ENCODE measurements at regions not wholly inside any gene's neighbourhood (a gene's known extent, or its start where the extent isn't known, plus 50 kb on each side); places are given as distances from the start of the nearest gene placed in this dataset.
"Not testable (repeated sequence)": the region's sequence is repeated elsewhere in the genome, so short reads cannot be mapped to it uniquely, and the experiment has no call there.

DNA sequence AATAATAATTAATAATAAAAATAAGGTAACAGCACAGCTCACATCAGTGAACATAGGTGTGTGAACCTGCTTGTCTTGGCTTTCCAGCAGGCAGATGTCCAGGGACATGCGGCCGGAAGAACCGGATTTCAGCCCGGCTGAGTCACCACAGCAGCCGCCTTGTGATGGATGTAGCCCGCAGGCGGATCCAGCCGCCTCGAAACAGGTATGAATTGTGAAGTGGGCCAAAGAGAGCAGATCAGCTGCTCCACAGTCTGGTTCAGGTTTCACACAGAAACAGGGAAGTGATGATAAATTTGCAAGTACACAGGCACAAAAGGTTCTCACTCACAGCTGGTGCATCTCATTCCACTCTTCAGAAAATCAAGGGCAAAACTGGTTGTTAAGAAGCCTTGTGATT lies 55.1 kb downstream of the ID4 start:
- ATAC-seq: no peak

DNA sequence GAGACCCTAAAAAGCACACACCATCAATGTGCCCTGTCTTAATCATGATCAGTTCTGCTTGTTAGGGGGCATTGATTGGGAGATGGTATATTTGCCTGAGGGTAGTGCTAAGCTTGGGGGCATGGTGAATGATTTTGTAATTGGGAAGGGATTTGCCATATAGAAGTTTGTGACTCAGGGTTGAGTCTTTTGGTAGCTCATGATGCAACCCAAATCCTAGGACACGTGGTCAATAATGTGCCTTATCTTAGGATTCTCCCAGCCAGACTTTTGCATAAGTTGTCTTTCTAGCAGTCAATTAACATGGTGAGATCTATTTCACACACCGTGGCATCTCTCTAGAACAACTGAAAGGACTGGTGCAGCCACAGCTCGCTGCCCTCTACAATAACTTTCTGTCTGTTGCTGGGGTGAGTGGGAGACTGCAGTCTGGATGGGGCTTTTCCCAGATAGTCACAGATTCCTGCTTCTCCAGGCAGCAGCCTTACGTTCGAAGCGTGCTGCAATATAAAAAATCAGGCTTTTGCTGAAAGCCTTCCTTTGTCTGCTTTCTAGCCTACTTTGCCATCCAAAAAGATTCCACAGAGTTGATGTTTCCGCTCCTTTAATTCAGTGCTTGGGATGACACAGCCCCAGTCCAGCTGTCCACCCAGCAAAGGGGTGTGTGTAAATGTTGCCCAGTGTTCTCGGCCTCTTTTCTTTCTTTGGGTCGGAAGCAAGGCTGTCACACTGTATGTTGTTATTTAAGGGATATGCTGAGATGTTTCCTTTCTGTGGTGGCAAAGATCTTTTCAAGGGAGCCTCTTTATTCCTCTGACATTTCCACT lies 58.9 kb downstream of the ID4 start:
- no peak for ATAC-seq

DNA sequence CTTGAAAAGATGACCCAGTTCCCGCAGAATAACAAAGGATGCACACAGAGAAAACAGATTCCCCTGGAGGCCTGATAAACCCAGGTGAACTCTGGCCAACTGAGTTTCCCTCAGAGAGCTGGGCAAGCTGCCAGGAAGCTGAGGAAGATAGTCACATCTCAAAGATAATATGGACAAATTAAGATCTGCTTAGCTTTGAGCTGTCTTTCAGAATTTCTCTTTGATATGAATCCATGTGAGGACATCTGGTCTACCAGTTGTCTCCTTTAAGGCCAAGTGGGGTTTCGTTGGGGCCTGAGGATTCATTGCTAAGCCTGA lies 59.5 kb downstream of the ID4 start:
- no peak for ATAC-seq

DNA sequence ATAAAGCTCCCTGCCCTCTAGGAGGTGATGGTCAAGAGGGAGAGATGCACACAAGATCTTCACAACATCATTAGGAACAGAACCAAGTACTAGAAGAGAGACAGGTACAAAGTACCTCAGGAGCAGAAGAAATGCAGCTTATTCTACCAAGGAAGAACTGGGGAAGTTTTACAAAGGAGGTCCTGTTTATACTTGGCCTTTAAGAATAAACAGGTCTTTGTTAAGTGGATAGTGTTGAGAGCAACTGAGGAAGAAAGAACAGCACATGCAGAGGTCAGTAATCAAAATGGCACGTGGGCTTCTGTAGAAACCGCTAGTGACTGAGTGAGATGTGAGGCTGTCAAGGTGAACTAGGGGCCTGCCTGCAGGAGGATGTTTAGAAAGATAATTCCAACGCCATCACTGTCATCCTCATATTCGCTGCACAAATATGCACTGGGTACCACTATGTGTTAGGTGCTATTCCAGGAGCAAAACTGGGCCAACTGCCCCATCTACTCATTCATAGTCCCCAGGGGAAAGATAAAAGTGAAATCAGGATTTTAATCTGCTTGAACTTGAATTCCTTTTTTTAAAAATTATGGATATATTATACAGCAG lies 61.1 kb downstream of the ID4 start:
- ATAC-seq: no peak

DNA sequence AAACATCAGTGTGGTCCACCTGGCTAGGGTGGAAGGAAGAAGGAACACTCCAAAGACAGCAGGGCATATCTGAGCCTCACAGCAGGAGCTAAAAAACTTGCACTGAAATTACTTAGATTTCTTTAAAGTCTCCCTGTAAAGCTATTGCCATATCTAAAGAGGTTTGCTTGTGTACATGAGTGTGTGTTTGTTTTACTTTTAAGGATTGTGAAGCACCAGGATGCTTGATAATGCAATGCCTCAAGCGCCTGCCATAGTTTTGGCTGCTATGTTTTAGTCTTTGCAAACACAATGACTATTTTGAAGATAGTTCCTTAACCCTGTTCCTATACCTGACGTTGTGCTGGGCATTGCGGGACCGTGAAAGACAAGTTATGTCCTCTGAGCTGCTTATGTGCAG lies 65.0 kb downstream of the ID4 start:
- no peak for ATAC-seq

DNA sequence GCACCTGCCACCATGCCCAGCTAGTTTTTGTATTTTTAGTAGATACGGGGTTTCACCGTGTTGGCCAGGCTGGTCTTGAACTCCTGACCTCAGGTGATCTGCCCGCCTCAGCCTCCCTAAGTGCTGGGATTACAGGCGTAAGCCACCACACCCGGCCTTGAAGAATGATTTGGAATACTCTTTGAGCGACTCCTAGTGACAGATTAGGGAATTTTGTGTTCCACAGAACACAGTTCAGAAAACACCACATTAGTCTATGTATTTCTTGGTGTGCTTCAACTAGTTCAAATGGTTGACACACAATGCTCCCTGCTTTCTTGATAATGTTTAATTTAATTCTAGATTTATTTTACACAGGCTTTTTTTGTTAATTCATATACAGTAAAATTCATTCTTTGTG lies 67.2 kb downstream of the ID4 start:
- not testable (repeated sequence) for ATAC-seq

DNA sequence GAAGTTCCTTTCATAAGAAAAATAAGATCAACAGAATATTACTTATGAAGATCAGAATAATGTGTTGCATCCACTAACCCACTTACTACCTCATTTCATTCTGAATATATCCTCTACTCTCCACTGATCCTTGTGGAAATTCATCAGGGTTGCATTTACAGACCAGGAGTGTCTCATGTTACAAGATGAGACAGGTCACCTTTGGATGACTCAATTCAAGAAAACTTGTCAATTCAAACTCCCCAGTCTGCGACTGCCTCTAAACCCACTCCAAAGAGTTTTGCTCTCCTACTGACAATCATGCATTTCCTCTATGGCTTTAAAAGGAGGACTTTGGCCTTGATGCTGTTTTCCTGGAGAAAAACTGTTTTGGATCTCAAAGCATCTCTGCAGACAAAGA lies 68.4 kb downstream of the ID4 start:
- ATAC-seq: no peak

DNA sequence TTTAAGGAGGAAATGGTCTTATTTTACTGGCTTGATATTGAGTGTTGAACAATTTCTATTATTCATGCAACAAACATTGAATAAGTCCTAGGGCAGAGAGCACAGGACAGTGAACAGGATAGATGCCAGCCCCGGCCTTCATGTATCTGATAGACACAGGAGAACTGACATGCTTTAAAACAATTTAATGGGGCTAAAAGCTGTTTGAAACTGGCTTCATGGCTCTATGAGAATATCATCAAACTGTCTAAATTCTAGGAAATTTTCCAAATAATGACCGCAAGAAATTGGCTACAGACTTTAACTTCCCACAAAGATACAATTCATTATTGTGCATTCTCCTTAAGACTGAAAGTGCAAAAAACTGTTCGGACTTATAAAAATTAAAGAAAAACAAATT lies 69.0 kb downstream of the ID4 start:
- no peak for ATAC-seq

DNA sequence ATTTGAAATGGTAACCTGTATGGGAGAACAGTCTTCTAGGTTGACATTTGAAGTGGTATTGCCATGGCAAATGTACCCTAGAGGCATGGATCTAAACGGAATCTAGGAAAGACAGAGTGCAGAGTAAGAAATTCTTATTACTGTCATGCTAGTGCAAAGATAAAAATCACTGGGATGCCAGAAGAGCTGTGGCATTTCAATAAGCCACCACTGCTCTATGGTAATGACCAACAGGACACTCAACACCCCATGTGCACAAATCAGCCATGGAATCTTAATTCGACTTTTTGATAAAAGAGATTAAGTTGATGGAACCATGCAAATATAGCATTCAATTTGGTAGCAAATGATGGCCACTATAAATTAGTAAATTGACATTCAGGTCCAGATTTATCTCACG lies 74.1 kb downstream of the ID4 start:
- no peak for ATAC-seq

DNA sequence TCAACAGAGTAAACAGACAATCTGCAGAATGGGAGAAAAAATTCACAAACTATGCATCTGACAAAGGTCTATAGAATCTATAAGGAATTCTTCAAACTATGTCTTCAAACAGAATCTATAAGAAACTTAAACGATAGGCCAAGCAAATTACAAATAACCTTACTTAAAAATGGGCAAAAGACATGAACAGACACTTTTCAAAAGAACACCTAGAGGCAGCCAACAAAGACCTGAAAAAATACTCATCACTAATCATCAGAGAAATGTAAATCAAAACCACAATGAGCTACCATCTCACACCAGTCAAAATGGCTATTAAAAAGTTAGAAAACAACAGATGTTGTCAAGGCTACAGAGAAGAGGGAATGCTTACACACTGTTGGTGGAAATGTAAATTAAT lies 81.3 kb downstream of the ID4 start:
- no peak for ATAC-seq

DNA sequence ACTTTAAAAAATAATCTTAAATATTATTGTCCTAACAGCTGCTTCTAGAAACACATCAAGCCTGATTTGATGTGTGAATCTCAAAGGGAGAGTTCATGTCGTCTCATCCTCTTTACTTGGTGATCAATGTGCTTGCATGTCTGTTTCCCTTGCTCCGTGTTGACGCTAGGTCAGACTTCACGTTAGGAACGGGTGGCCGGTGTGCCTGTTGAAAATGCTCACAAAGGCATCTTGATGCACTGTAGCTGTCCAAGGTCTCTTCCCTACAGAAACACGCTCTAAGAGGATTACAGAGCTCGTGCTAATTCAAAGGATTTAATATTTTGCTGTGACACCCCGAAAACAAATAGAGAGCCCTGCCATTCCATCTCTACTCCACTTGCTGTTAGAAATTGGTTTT lies 84.6 kb downstream of the ID4 start:
- ATAC-seq: no peak

DNA sequence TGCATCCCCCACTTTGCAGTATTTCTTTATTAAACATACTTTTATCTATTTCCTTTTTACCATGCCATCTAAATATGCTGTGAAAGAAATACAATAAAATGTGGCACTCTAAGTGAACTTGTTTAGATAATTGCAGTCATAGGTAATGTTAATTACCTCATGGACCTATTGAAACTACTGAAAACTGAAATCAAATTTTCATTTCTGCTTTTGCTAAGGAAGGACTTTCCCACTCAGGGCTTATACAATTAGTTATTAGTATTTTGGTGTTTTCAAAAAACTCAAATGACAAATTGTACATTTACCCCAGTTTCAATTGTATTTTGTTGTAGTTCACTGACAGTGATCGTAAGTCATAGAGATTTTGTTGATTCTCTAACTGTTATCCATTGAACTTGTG lies 88.4 kb downstream of the ID4 start:
- ATAC-seq: no peak

DNA sequence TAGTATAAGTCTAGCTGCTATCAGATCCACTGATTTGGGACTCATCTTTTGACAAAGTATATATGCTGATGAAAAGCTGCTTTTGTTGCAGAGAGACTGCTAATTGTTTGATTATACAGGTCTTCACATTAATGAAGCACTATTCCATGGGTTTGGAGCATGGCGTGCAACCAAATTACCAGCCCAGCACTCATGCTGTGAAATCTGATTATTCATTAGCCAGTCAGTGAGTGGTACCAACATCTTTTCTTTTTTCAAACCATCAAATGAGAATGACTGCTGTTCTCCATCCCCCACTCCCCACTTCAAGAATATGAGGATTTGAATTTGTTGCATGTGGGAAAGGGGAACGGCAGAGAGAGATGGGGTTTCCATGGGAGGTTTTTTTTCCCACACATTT lies 91.3 kb downstream of the ID4 start:
- no peak for ATAC-seq

DNA sequence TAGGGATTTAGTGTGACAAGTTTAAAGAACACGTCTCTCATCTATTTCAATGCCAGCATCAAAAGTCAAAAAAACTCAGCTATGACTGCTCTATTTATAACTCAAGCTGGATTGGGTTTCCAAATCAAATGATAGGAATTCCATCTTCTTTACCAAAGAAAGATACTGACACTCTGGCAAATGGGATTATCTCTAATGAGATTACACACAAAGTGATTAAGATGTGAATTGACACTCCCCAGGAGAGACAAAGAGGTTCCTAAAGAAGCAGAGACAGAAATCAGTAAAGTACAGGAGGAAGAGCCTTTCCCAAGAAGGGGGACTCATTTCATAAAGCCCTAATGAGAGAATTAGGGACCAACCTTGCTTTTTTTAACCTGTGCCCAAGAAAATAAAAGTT lies 92.1 kb downstream of the ID4 start:
- ATAC-seq: no peak

DNA sequence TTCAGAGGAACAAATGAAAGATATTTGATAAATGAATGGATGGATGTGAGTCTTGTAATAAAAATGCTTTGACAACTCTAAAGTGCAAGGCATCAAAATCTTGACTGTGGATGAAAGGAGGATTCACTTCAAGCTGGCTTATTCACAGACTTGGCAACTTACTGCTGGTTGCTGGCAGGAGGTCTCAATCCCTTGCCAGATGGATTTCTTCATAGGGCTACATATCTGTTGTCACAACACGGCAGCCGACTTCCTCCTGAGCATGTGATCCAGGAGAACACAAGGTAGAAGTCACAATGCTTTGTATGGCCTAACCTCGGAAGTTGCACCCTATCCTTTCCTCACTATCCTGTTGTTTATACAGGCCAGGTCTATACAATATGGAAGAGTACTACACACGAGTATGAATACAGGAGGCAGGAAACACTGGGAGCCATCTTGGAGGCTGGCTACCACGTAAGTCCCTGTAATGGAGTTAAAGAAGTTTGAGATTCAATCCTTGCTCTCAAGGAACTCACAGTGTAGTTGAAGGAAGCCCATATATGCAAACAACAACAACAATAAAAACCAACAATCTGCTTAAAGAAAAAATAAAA lies 97.9 kb downstream of the ID4 start:
- ATAC-seq: no peak

DNA sequence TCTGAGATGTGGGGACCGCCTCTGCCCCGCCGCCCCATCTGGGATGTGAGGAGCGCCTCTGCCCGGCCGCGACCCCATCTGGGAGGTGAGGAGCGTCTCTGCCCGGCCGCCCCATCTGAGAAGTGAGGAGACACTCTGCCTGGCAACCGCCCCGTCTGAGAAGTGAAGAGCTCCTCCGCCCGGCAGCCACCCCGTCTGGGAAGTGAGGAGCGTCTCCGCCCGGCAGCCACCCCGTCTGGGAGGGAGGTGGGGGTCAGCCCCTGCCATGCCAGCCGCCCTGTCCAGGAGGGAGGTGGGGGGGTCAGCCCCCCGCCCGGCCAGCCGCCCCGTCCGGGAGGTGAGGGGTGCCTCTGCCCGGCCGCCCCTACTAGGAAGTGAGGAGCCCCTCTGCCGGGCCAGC lies 102.2 kb downstream of the ID4 start:
- not testable (repeated sequence) for ATAC-seq

DNA sequence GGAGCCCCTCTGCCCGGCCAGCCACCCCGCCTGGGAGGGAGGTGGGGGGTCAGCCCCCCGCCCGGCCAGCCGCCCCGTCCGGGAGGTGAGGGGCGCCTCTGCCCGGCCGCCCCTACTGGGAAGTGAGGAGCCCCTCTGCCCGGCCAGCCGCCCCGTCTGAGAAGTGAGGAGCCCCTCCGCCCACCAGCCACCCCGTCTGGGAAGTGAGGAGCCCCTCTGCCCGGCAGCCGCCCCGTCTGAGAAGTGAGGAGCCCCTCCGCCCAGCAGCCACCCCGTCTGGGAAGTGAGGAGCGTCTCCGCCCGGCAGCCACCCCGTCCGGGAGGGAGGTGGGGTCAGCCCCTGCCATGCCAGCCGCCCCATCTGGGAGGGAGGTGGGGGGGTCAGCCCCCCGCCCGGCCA lies 102.8 kb downstream of the ID4 start:
- not testable (repeated sequence) for ATAC-seq

DNA sequence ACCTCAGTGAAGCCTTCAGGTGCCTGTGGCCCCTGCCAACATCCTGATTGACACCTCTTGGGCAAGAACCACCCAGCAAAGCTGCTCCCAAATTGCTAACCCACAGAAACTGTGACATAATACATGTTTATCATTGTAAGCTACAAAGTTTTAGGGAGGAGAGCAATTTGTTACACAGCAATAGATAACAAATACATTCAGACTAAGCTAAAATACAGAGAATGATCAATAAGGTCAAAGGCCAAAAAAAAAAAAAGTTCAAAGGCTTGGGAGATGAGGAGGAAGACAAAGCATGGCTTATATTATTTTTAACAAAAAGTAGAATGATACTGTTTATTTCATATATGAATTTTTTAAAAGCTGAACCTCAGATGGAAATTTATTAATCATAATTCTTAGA lies 105.9 kb downstream of the ID4 start:
- no peak for ATAC-seq

DNA sequence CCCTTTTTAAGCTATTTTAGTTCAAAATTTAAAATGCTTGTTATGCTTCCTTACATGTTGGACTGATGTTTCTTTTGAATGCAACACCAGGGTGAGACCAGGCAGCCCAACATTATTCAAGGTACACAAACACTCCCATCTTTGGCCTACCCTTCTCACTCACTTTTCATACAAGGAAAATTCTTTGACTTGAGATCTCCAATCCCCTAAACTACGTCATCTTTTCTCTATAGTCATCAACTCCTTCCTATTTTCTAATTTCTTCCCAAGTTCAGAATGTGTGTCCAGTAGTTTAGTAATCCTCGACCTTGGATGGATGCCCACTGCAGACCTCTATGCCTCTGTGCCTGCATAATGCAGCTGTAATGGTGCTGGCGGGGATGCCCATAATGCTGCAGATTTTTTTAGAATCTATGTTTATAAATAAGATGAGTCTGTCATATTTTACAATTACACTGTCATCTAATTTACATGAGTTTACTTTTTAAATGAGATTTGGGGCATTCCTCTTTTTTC lies 108.7 kb downstream of the ID4 start:
- no peak for ATAC-seq

DNA sequence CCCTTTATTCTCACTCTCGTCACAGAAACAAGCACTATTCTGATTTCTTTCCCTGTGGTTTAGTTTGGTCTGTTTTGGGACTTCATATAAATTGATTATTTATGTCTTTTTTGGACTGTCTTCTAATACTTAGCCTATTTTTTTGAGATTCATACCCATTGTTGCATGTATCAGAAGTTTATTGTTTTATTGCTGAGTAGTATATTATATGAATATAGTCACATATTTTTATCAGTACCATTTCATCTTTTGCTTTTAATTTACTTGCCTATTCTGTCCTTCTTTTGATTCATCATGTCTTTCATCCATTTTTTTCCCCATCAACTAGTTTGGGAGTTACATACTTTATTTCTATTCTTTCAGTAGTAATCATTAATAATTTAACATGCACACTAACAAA lies 112.0 kb downstream of the ID4 start:
- no peak for ATAC-seq

DNA sequence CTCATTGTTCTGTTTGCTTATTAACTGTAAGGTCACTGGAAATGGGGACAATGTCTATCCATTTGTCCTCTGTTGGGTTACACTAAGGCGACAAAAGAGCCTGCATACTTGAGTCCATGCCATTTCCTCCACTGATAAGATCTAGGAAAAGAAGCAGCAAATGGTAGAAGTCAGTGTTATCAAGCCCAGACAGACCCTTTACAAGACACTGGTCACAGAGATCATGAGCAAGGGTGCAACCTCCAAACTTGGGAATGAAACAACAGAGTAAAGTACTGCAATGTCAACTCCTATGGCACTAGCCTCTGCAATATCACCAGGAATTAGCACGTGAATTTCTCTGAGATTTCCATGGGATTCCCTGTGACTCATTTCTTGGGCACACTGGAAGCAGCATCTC lies 126.9 kb downstream of the ID4 start:
- no peak for ATAC-seq

DNA sequence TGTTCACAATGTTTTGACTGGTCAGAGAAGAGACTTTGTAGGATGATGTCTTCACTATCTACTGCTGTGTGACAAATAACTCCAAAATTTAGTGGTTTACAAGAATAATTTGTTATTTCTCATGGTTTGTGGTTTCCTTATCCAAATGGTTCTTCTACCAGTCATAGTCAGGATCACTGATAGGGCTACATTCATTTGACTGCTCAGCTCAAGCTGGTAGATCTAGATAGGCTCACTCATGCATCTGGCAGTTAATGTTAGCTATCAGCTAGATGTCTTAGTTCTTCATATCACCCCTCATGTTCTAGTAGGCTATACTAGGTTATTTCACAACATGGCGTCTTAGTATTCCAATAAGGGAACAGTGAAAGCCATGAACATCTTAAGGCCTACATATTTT lies 131.0 kb downstream of the ID4 start:
- no peak for ATAC-seq

DNA sequence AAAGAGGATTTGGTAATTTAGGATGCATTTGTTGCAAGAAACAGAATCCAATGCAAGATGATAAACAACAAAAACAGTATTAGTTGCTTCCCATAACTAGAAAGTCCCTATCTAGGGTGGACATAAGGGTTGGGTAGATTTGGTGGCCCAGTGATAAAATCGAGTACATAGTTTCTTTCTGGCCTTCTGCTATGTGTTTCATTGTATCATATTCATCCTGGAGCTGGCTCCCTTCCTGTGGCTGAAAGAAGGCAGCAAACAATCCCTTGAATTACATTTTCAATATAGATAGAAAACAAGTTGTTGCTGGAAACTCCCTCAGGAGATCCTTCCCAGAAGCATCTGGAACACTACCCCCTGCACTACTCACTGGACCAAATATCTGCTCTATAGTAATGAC lies 135.1 kb downstream of the ID4 start:
- ATAC-seq: no peak

DNA sequence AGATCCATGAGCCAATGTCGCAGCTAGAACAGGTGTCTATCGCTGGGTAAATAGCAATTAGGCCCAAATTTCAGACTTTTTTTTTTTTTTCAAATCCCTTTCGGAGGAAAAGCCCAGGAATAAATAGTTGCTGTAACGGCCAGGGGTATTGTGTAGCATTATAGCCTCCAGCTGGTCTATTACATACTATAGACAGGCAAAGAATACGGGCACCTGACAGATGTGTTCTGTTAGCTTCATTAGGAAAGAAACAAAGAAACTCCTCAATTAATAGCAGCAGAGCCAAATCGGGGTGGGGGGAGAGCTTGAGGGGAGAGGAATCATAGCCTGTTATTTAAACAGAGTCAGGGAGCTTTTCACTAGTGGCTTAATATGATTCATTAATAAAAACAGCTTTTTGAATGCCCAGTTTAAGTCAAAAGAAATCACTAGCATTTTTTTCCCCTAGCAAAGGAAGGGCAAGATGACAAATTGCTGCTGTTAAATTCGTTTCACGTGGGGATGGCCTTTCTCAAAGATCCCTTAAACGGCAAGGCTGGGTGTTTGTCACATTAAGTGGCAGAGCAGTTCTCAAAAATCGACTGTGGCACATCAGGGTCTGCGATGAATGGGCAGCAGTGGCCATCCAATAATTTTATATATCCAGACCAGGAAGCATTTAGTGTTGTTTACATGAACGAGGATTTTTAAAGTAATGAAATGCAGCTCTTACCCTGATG lies 139.4 kb downstream of the ID4 start:
- ATAC-seq: no peak

Measured in activated CD4-positive, CD25-positive, alpha-beta regulatory T cell treated with anti-CD3 and anti-CD28 coated beads, Interleukin-2, amount 50 U/mL, for 24 hours (primary cell).